ENCODE measurements at regions not wholly inside any gene's neighbourhood (a gene's known extent, or its start where the extent isn't known, plus 50 kb on each side); places are given as distances from the start of the nearest gene placed in this dataset.

DNA sequence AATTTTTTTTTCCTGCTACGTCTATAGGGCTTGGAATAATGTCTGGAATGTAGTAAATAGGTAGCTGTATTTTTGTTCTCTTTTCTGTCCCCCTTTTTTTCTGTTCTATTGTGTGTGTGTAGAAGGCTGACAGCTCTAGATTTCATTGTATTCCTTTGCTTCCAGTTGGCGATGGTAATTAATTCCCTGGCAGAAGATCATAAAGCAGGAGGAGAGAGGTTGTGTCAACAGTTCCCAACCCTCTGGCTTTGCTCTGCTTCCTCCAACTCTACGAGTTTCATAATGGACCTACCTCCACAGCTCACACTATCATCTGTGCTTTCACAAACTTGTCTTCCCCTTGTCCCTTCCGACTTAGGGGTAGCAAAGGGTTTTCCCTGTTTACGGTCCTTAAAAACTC, 117.9 kb upstream of the CDH18 start:
- no peak for DNase-seq

DNA sequence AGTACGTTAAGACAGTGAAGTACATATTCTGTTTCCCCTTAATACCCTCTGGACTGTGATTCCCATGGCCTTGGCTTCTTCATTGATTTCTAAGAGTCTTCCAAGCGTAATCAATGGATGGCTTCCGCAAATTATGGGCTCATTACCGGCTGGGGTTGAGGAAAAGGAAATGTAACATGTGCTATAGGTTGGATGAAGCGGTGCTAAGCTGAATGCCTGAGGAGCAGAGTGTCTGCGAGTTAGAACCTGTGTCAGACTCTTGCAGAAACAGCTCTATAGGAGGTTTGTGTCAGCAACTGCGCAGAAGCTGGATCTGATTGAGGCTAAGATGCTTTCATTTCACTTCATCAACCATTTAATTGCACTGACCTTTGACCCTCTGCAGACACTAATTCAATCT, 114.3 kb upstream of the CDH18 start:
- DNase-seq = no peak

GRCh38 chr5:20098694-20099093, 110.7 kb upstream of the CDH18 start:
- no peak for DNase-seq

DNA sequence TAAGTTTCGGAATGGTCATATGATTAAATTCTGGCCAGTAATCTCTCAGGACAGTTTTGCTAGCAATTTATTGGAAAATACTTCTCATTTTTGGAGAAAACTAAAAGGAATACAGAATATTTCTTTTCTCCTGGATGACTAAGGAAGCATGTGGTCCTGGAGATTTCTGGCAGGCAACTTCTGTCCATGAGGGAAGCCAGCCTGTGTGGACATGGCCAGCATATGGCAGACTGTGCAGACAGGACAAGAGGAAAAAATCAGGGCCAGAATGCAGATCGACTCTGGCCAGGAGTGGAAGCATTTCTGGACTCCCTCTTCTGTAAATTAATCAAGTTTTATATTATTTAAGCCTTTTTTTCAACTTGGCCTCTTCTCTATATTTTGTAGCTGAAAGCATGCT, 100.4 kb upstream of the CDH18 start:
- no peak for DNase-seq

DNA sequence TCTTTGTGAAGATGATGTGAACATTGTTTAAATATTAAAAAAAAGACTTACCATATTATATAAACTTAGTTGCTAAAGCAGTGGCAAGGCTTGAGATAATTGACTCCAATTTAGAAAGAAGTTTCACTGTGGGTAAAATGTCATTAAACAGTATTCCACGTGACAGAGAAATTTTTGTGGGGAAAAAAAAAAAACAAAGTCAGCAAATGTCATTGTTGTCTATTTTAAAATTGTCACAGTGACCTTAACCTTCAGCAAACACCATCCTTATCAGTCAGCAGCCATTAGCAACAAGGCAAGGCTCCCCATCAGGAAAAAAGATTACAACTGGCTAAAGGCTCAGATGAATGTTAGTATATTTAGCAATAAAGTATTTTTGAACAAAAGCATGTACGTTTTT, 99.3 kb upstream of the CDH18 start:
- no peak for DNase-seq

GRCh38 chr5:20077186-20077585, 89.2 kb upstream of the CDH18 start:
- no peak for DNase-seq

DNA sequence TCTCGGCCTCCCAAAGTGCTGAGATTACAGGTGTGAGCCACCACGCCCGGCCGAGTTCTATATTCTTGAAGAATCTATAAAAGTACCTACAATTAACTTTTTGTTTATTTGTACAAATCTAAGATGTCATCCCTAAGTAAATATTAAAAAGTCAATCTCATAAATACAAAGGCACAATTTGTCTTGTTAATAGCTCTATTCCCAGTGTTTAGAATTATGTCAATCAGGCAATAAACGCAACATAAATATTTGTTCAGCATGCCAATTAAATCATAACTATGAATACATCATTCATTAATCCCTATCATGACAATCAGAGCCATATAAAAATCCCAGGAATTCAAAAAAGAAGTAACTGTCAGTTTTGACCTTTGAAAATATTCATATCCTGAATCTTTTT, 68.9 kb upstream of the CDH18 start:
- no peak for DNase-seq

DNA sequence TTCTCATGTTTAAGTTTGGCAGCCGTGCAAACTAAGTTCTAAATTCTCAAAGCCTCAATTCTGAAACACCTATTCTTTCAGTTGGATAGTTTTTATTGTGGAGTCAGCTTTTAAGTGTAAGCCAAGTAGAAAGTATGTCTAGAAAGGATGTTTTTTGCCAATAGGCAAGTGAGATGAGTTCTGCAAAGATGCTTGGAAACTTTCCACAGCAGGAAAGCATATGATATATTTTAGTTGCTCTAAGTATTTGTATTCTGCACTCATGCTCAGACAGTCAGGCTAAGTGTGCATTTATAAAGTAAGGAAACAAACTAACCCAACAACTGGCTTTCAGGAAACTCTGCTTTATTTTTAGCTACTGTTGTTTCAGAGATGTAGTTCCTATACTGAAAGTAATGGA, 67.3 kb upstream of the CDH18 start:
- no peak for DNase-seq

DNA sequence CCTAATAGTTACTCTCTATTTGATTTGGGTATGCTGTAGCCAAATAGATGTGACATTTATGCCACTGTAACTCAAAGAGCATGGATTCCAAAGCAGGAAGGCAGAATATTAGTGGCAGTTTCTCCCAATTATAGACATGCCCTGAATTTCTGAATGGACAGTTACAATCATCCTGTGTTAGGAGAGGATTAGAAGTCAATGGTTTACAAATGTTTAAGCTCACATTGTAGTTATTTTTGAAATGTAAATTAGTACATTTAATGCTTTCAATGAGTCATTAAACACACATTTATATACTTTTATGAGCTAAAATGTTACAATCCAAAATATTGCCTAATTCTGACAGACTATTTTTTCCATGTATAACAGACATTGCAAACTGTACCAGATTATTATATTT, 62.3 kb upstream of the CDH18 start:
- no peak for DNase-seq

- no peak for DNase-seq
These were observed 56.5 kb upstream of the CDH18 start for GRCh38 chr5:20044460-20044859.

- DNase-seq = no peak
These were observed 53.6 kb upstream of the CDH18 start for GRCh38 chr5:20041326-20042274.

DNA sequence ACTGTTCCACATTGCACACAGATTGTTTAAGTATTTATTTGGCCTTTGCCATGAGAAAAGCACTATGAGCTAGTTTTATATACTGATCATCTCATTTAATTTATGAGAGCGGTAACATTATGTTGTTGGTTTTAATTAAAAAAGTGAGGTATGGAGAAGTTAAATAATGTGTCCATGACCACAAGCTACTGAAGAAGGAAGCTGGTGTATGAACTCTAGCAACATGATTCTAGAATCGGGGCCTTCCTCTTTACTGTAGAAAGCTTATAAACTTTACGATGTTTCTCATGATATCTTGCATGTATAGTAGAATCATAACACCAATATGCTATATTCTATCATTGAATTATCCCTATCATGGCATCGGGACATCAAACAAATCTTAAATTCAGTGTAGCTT, 52.9 kb upstream of the CDH18 start:
- no peak for DNase-seq

Data from amniotic stem cell (primary cell).